ENCODE measurements at regions not wholly inside any gene's neighbourhood (a gene's known extent, or its start where the extent isn't known, plus 50 kb on each side); places are given as distances from the start of the nearest gene placed in this dataset.
"Not testable (repeated sequence)": the region's sequence is repeated elsewhere in the genome, so short reads cannot be mapped to it uniquely, and the experiment has no call there.

- no peak for DNase-seq
These were observed 101.8 kb upstream of the ANK2 start for GRCh38 chr4:112947616-112948015.

- no peak for DNase-seq
These were observed 97.8 kb upstream of the ANK2 start for GRCh38 chr4:112951362-112952312.

GRCh38 chr4:112952313-112952700 lies 97.1 kb upstream of the ANK2 start:
- DNase-seq = no peak

GRCh38 chr4:112953262-112953661 lies 96.2 kb upstream of the ANK2 start:
- DNase-seq = no peak

GRCh38 chr4:112954286-112954685 lies 95.2 kb upstream of the ANK2 start:
- no peak for DNase-seq

- no peak for DNase-seq
These were observed 93.0 kb upstream of the ANK2 start for GRCh38 chr4:112956484-112956896.

- DNase-seq = not testable (repeated sequence)
These were observed 91.7 kb upstream of the ANK2 start for GRCh38 chr4:112957764-112958163.

- no peak for DNase-seq
These were observed 82.6 kb upstream of the ANK2 start for GRCh38 chr4:112966701-112967488.

GRCh38 chr4:112968451-112969159 lies 80.8 kb upstream of the ANK2 start:
- no peak for DNase-seq

GRCh38 chr4:112970903-112971302 lies 78.5 kb upstream of the ANK2 start:
- no peak for DNase-seq

- DNase-seq = no peak
These were observed 75.7 kb upstream of the ANK2 start for GRCh38 chr4:112973750-112974251.

- no peak for DNase-seq
These were observed 73.7 kb upstream of the ANK2 start for GRCh38 chr4:112975567-112976355.

GRCh38 chr4:112978691-112979472 lies 70.6 kb upstream of the ANK2 start:
- no peak for DNase-seq

GRCh38 chr4:112979881-112980421 lies 69.5 kb upstream of the ANK2 start:
- DNase-seq = no peak

GRCh38 chr4:112982680-112983079 lies 66.8 kb upstream of the ANK2 start:
- DNase-seq = no peak

- no peak for DNase-seq
These were observed 54.6 kb upstream of the ANK2 start for GRCh38 chr4:112994732-112995464.
